ENCODE measurements at regions not wholly inside any gene's neighbourhood (a gene's known extent, or its start where the extent isn't known, plus 50 kb on each side); places are given as distances from the start of the nearest gene placed in this dataset.

DNA sequence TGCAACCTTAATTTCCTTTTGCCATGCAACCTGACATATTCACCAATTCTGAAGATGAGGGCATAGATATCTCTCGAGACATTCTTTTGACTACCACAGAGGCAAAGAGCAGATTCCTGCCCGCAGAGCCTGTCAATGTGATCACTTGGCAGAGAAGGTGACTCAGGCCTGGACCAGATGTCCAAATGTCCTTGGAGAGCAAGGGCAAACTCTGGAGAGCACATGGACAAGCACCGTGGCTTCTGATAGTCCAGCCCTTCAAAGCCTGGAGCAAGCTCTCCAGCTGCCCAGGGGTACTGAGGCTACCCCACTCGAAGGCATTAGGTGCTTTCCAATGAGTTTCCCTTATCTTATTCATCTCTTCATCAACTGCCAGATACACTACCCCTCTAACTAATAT, 50.4 kb upstream of the ALDH1B1 start:
- TF ChIP-seq, protein P1, sequence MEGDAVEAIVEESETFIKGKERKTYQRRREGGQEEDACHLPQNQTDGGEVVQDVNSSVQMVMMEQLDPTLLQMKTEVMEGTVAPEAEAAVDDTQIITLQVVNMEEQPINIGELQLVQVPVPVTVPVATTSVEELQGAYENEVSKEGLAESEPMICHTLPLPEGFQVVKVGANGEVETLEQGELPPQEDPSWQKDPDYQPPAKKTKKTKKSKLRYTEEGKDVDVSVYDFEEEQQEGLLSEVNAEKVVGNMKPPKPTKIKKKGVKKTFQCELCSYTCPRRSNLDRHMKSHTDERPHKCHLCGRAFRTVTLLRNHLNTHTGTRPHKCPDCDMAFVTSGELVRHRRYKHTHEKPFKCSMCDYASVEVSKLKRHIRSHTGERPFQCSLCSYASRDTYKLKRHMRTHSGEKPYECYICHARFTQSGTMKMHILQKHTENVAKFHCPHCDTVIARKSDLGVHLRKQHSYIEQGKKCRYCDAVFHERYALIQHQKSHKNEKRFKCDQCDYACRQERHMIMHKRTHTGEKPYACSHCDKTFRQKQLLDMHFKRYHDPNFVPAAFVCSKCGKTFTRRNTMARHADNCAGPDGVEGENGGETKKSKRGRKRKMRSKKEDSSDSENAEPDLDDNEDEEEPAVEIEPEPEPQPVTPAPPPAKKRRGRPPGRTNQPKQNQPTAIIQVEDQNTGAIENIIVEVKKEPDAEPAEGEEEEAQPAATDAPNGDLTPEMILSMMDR (IDR thresholded peaks at IDR 0.05), result no peak
- no peak for TF ChIP-seq POLR2A (IDR thresholded peaks at IDR 0.05)
